ENCODE measurements at regions not wholly inside any gene's neighbourhood (a gene's known extent, or its start where the extent isn't known, plus 50 kb on each side); places are given as distances from the start of the nearest gene placed in this dataset.

- Histone ChIP-seq H3K36me3 (ENCODE audit: insufficient read depth, low read length) (no peaks in the 10 kb centered on the region), H3K9me3 (ENCODE audit: low read depth, low read length) (peaks cover 2% of the 10 kb centered on the region), H3K4me3 (ENCODE audit: insufficient read depth, low read length) (no peak overlapping the region), H3K4me1 (ENCODE audit: insufficient read depth, low read length) (no peaks in the 10 kb centered on the region), H2AFZ (ENCODE audit: low read length) (no peak overlapping the region), H4K20me1 (ENCODE audit: insufficient read depth, low read length) (no peaks in the 10 kb centered on the region), H3K27me3 (ENCODE audit: insufficient read depth, low read length) (no peaks in the 10 kb centered on the region), H3K79me2 (ENCODE audit: insufficient read depth, low read length) (no peaks in the 10 kb centered on the region), H3K27ac (ENCODE audit: low read depth, low read length) (no peak overlapping the region), H3K4me2 (ENCODE audit: insufficient read depth, low read length) (no peak overlapping the region)
- no peak for DNase-seq (ENCODE audit: insufficient read length, low spot score, missing footprints)
- no peak for TF ChIP-seq CTCF (IDR thresholded peaks at IDR 0.05; ENCODE audit: extremely low read depth, low read depth, low read length)
Measured at GRCh38 chr5:162429142-162429541, 361.6 kb downstream of the GABRG2 start.

- DNase-seq (ENCODE audit: insufficient read length, low spot score, missing footprints), result no peak
- no peaks in the 10 kb centered on the region for H3K36me3 ChIP-seq (ENCODE audit: insufficient read depth, low read length)
- no peak overlapping the region for H3K4me3 ChIP-seq (ENCODE audit: insufficient read depth, low read length)
- H3K79me2 ChIP-seq (ENCODE audit: insufficient read depth, low read length), result no peaks in the 10 kb centered on the region
- H3K4me1 ChIP-seq (ENCODE audit: insufficient read depth, low read length), result no peaks in the 10 kb centered on the region
- H3K27me3 ChIP-seq (ENCODE audit: insufficient read depth, low read length), result no peaks in the 10 kb centered on the region
- no peak overlapping the region for H3K4me2 ChIP-seq (ENCODE audit: insufficient read depth, low read length)
- no peak overlapping the region for H2AFZ ChIP-seq (ENCODE audit: low read length)
- H3K27ac ChIP-seq (ENCODE audit: low read depth, low read length), result no peak overlapping the region
- no peak for TF ChIP-seq CTCF (IDR thresholded peaks at IDR 0.05; ENCODE audit: extremely low read depth, low read depth, low read length)
- H4K20me1 ChIP-seq (ENCODE audit: insufficient read depth, low read length), result no peaks in the 10 kb centered on the region
- H3K9me3 ChIP-seq (ENCODE audit: low read depth, low read length), result no peaks in the 10 kb centered on the region
Measured at GRCh38 chr5:162434281-162434680, 366.7 kb downstream of the GABRG2 start.

GRCh38 chr5:162436055-162436454, 368.5 kb downstream of the GABRG2 start:
- Histone ChIP-seq H3K79me2 (ENCODE audit: insufficient read depth, low read length) (no peaks in the 10 kb centered on the region), H3K4me2 (ENCODE audit: insufficient read depth, low read length) (no peak overlapping the region), H2AFZ (ENCODE audit: low read length) (no peak overlapping the region), H3K27ac (ENCODE audit: low read depth, low read length) (no peak overlapping the region), H3K4me1 (ENCODE audit: insufficient read depth, low read length) (no peaks in the 10 kb centered on the region), H3K36me3 (ENCODE audit: insufficient read depth, low read length) (no peaks in the 10 kb centered on the region), H4K20me1 (ENCODE audit: insufficient read depth, low read length) (no peaks in the 10 kb centered on the region), H3K9me3 (ENCODE audit: low read depth, low read length) (no peaks in the 10 kb centered on the region), H3K4me3 (ENCODE audit: insufficient read depth, low read length) (no peak overlapping the region), H3K27me3 (ENCODE audit: insufficient read depth, low read length) (no peaks in the 10 kb centered on the region)
- no peak for TF ChIP-seq CTCF (IDR thresholded peaks at IDR 0.05; ENCODE audit: extremely low read depth, low read depth, low read length)
- DNase-seq (ENCODE audit: insufficient read length, low spot score, missing footprints), result no peak

GRCh38 chr5:162444129-162444762, 376.7 kb downstream of the GABRG2 start:
- H3K9me3 ChIP-seq (ENCODE audit: low read depth, low read length), result peaks cover 2% of the 10 kb centered on the region

More at GRCh38 chr5:162444129-162444762, 376.7 kb downstream of the GABRG2 start:
- H3K4me3 ChIP-seq (ENCODE audit: insufficient read depth, low read length), result no peak overlapping the region
- H3K27ac ChIP-seq (ENCODE audit: low read depth, low read length), result no peak overlapping the region
- no peaks in the 10 kb centered on the region for H4K20me1 ChIP-seq (ENCODE audit: insufficient read depth, low read length)
- H3K36me3 ChIP-seq (ENCODE audit: insufficient read depth, low read length), result no peaks in the 10 kb centered on the region
- no peaks in the 10 kb centered on the region for H3K27me3 ChIP-seq (ENCODE audit: insufficient read depth, low read length)
- no peaks in the 10 kb centered on the region for H3K4me1 ChIP-seq (ENCODE audit: insufficient read depth, low read length)
- no peaks in the 10 kb centered on the region for H3K79me2 ChIP-seq (ENCODE audit: insufficient read depth, low read length)
- DNase-seq (ENCODE audit: insufficient read length, low spot score, missing footprints), result no peak
- TF ChIP-seq CTCF (IDR thresholded peaks at IDR 0.05; ENCODE audit: extremely low read depth, low read depth, low read length), result no peak
- no peak overlapping the region for H2AFZ ChIP-seq (ENCODE audit: low read length)
- H3K4me2 ChIP-seq (ENCODE audit: insufficient read depth, low read length), result no peak overlapping the region

All from osteoblast (primary cell).